MCF 10A (cell line): ENCODE measurements at regions not wholly inside any gene's neighbourhood (a gene's known extent, or its start where the extent isn't known, plus 50 kb on each side); places are given as distances from the start of the nearest gene placed in this dataset.

Experiments
- BruUV-seq: library from RNA; stranded (reverse); fragments of 400-500 nt; replicated peaks from 2 replicates; lab custom pipeline; 2021; lab: Mats Ljungman, UMichigan
- CTCF ChIA-PET: fragments of 300-600 bp; sonication (Branson Sonifier 250); formaldehyde crosslinking; extraction: SDS; loops from one replicate; lab custom pipeline; 2021; ENCODE audit warnings: antibody characterized with exemption, inconsistent platforms; lab: Yijun Ruan, JAX
- POLR2A ChIA-PET: fragments of 300-600, 350-650 bp; sonication (Branson Sonifier 250); formaldehyde crosslinking; extraction: SDS; loops from one replicate; lab custom pipeline; 2020; ENCODE audit warnings: antibody characterized with exemption, inconsistent platforms; lab: Yijun Ruan, JAX
- DNase-seq: peaks from one replicate; pipeline ENCODE4 v3.0.0-alpha.2; 2018; ENCODE audit not compliant: unreplicated experiment
- H3K27ac Mint-ChIP-seq: one replicate; pipeline ENCODE4 v1.8.0; 2022; ENCODE audit warnings: mild to moderate bottlenecking, low read depth, mixed read lengths; ENCODE audit not compliant: unreplicated experiment
- H3K27me3 Mint-ChIP-seq: one replicate; pipeline ENCODE4 v1.8.0; 2022; ENCODE audit warnings: mixed read lengths; ENCODE audit not compliant: insufficient read depth, unreplicated experiment
- H3K36me3 Mint-ChIP-seq: one replicate; pipeline ENCODE4 v1.8.0; 2022; ENCODE audit warnings: mild to moderate bottlenecking, moderate library complexity, mixed read lengths; ENCODE audit not compliant: insufficient read depth, unreplicated experiment
- H3K4me1 Mint-ChIP-seq: one replicate; pipeline ENCODE4 v1.8.0; 2022; ENCODE audit warnings: mixed read lengths; ENCODE audit not compliant: insufficient read depth, unreplicated experiment
- H3K4me3 Mint-ChIP-seq: one replicate; pipeline ENCODE4 v1.8.0; 2022; ENCODE audit warnings: mild to moderate bottlenecking, moderate library complexity, mixed read lengths; ENCODE audit not compliant: unreplicated experiment
- H3K9me3 Mint-ChIP-seq: one replicate; pipeline ENCODE4 v1.8.0; 2022; ENCODE audit warnings: mixed read lengths; ENCODE audit not compliant: unreplicated experiment
- CTCF ChIP-seq: fragments of 200-600 bp; IDR thresholded peaks from one replicate; pipeline ENCODE4 v1.8.0; 2022; ENCODE audit warnings: antibody characterized with exemption, mild to moderate bottlenecking; ENCODE audit not compliant: unreplicated experiment
- intact Hi-C: fragments of 100-400 bp; cut with micrococcal nuclease; formaldehyde crosslinking; loops from 2 replicates; pipeline ENCODE4 v1.14.1; 2022

- Mint-ChIP-seq H3K9me3 (no peaks in the 10 kb centered on the region), H3K27ac (no peak overlapping the region), H3K36me3 (peaks cover 5% of the 10 kb centered on the region), H3K4me3 (no peak overlapping the region), H3K27me3 (no peaks in the 10 kb centered on the region), H3K4me1 (peaks cover 20% of the 10 kb centered on the region)
- ChIA-PET POLR2A (no interaction called here), CTCF (no interaction called here)
- no peak for DNase-seq
- intact Hi-C loops, result no loop called here
- TF ChIP-seq CTCF, result no peak
- no TSS peak for BruUV-seq
Measured at GRCh38 chr3:146969356-146969755, 364.2 kb upstream of the PLSCR5 start.

GRCh38 chr3:146968204-146968651, 363.1 kb upstream of the PLSCR5 start:
- peak; percentile 21 for DNase-seq
- Mint-ChIP-seq H3K4me3 (no peak overlapping the region), H3K27ac (peak overlapping the region; percentile 71), H3K9me3 (peaks cover 6% of the 10 kb centered on the region), H3K4me1 (peaks cover 20% of the 10 kb centered on the region), H3K27me3 (peaks cover 10% of the 10 kb centered on the region), H3K36me3 (peaks cover 5% of the 10 kb centered on the region)
- ChIA-PET POLR2A (no interaction called here), CTCF (interaction anchor here (0.6 kb wide), 1 partner anchor 1405 kb away, joined by 3 read pairs; no protein-coding TSS in a partner anchor)
- BruUV-seq, result no TSS peak
- intact Hi-C loops, result no loop called here
- no peak for TF ChIP-seq CTCF

GRCh38 chr3:146967783-146968182, 362.6 kb upstream of the PLSCR5 start:
- no peak for TF ChIP-seq CTCF
- ChIA-PET POLR2A (no interaction called here), CTCF (interaction anchor here (0.6 kb wide), 1 partner anchor 1405 kb away, joined by 3 read pairs; no protein-coding TSS in a partner anchor)
- H3K27ac Mint-ChIP-seq, result peak overlapping the region; percentile 71
- peaks cover 7% of the 10 kb centered on the region for H3K9me3 Mint-ChIP-seq
- H3K4me1 Mint-ChIP-seq, result peaks cover 20% of the 10 kb centered on the region
- peaks cover 5% of the 10 kb centered on the region for H3K36me3 Mint-ChIP-seq
- intact Hi-C loops, result no loop called here
- no peak overlapping the region for H3K4me3 Mint-ChIP-seq
- no TSS peak for BruUV-seq
- no peak for DNase-seq
- peaks cover 12% of the 10 kb centered on the region for H3K27me3 Mint-ChIP-seq

- intact Hi-C loops, result no loop called here
- BruUV-seq, result no TSS peak
- Mint-ChIP-seq H3K4me3 (no peak overlapping the region), H3K27me3 (peaks cover 12% of the 10 kb centered on the region), H3K9me3 (peaks cover 7% of the 10 kb centered on the region), H3K27ac (no peak overlapping the region), H3K36me3 (peaks cover 5% of the 10 kb centered on the region), H3K4me1 (peaks cover 20% of the 10 kb centered on the region)
- POLR2A ChIA-PET, result no interaction called here
- CTCF ChIA-PET, result interaction anchor here (1.0 kb wide), 1 partner anchor 318 kb away, joined by 3 read pairs; no protein-coding TSS in a partner anchor
- no peak for TF ChIP-seq CTCF
- no peak for DNase-seq
Measured at GRCh38 chr3:146966124-146966523, 361.0 kb upstream of the PLSCR5 start.
